Testis (tissue), 2 donors: ENCODE measurements at regions not wholly inside any gene's neighbourhood (a gene's known extent, or its start where the extent isn't known, plus 50 kb on each side); places are given as distances from the start of the nearest gene placed in this dataset.

Experiments
- POLR2A ChIP-seq: fragments of 450-650 bp; IDR thresholded peaks from one replicate; pipeline ENCODE4 v1.6.1; 2017; ENCODE audit warnings: antibody characterized with exemption, mild to moderate bottlenecking, moderate library complexity
- TF ChIP-seq, protein P1 (sequence below), 3 experiments: fragments of 450-650 bp in 2 of 3; fragments of 200-600 bp in 1 of 3; sonication (generic) in 1 of 3; IDR thresholded peaks; one replicate each; pipeline ENCODE4 v1.5.1; 2016 to 2019; ENCODE audit warnings: antibody characterized with exemption in 3 of 3, mild to moderate bottlenecking in 2 of 3, moderate library complexity in 1 of 3

DNA sequence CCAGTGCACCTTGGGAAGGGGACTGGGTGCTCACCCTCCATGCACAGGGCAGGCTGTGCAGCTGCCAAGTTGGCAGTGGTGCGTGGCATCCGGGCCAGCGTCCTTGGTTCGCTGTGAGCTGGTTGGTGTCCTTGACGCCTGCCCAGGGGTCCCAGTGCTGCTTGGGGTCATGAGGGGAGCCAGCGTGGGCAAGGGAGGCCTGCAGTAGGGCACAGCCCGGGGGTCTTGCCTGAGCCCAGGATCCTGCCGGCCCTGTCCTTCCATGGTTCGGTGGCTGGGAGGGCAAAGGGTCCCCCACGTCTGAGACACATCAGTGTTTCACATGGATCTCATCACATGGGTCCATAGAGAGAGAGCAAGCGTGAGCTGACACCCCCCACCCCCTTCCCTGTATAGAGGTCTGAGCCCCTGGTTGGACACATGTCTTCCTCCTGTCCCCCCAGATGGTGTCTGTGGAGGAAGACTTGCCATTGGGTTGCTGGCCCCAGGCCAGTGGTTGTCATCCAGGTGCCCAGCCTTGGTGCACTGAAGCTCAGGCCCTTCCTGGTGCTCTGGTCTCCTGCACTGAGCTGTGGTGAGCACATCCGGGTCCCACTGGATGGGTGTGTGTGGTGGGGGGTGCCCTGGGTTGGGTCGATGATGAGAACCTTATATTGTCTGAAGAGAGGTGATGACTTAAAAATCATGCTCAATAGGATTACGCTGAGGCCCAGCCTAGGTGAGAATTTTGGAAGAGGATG lies 232.3 kb downstream of the SNRPN start:
- TF ChIP-seq, protein P1, sequence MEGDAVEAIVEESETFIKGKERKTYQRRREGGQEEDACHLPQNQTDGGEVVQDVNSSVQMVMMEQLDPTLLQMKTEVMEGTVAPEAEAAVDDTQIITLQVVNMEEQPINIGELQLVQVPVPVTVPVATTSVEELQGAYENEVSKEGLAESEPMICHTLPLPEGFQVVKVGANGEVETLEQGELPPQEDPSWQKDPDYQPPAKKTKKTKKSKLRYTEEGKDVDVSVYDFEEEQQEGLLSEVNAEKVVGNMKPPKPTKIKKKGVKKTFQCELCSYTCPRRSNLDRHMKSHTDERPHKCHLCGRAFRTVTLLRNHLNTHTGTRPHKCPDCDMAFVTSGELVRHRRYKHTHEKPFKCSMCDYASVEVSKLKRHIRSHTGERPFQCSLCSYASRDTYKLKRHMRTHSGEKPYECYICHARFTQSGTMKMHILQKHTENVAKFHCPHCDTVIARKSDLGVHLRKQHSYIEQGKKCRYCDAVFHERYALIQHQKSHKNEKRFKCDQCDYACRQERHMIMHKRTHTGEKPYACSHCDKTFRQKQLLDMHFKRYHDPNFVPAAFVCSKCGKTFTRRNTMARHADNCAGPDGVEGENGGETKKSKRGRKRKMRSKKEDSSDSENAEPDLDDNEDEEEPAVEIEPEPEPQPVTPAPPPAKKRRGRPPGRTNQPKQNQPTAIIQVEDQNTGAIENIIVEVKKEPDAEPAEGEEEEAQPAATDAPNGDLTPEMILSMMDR (IDR thresholded peaks at IDR 0.05), result no peak
- TF ChIP-seq POLR2A, result no peak
